ENCODE measurements at regions not wholly inside any gene's neighbourhood (a gene's known extent, or its start where the extent isn't known, plus 50 kb on each side); places are given as distances from the start of the nearest gene placed in this dataset.
"Not testable (repeated sequence)": the region's sequence is repeated elsewhere in the genome, so short reads cannot be mapped to it uniquely, and the experiment has no call there.

- TF ChIP-seq EZH2 (IDR thresholded peaks at IDR 0.05; ENCODE audit: borderline replicate concordance, insufficient read depth, low read length, poor library complexity, severe bottlenecking); TAF1 (IDR thresholded peaks at IDR 0.05; ENCODE audit: low read depth); SMC3 (conservative IDR thresholded peaks at IDR 0.05; ENCODE audit: poor library complexity); POLR2AphosphoS5 (IDR thresholded peaks at IDR 0.05); EP300 (conservative IDR thresholded peaks at IDR 0.05; ENCODE audit: poor library complexity, severe bottlenecking); REST (IDR thresholded peaks at IDR 0.05; ENCODE audit: borderline replicate concordance); RAD21 (conservative IDR thresholded peaks at IDR 0.05): not testable (repeated sequence)
- peak; percentile 54 for TF ChIP-seq CTCF (IDR thresholded peaks at IDR 0.05; ENCODE audit: poor library complexity, severe bottlenecking)
Observed at GRCh38 chr6:148051-148984, 144.0 kb upstream of the DUSP22 start.

Data from neural cell (in vitro differentiated cells).